Smooth muscle cell (in vitro differentiated cells): ENCODE measurements at regions not wholly inside any gene's neighbourhood (a gene's known extent, or its start where the extent isn't known, plus 50 kb on each side); places are given as distances from the start of the nearest gene placed in this dataset.

Source experiments
- DNase-seq: peaks from one replicate; lab custom pipeline; 2025; ENCODE audit not compliant: unreplicated experiment; lab: John Stamatoyannopoulos, UW
- H2AFZ ChIP-seq: fragments of 200-600 bp; sonication (generic); 2 replicates; pipeline ENCODE4 v1.6.0; 2016; ENCODE audit warnings: antibody characterized with exemption, low read depth, mild to moderate bottlenecking
- H3F3A ChIP-seq: fragments of 200-600 bp; sonication (generic); 2 replicates; pipeline ENCODE4 v1.6.0; 2017; ENCODE audit warnings: antibody characterized with exemption, low read depth
- H3K27ac ChIP-seq: fragments of 200-600 bp; sonication (generic); 2 replicates; pipeline ENCODE4 v1.5.1; 2016; ENCODE audit warnings: low read depth, mild to moderate bottlenecking
- H3K27me3 ChIP-seq: fragments of 200-600 bp; sonication (generic); 2 replicates; pipeline ENCODE4 v1.6.1; 2016; ENCODE audit warnings: low read depth, mild to moderate bottlenecking
- H3K36me3 ChIP-seq: fragments of 200-600 bp; sonication (generic); 2 replicates; pipeline ENCODE4 v1.5.1; 2016; ENCODE audit warnings: low read depth
- H3K4me1 ChIP-seq: fragments of 200-600 bp; sonication (generic); 2 replicates; pipeline ENCODE4 v1.5.1; 2016; ENCODE audit warnings: low read depth
- H3K4me2 ChIP-seq: fragments of 200-600 bp; sonication (generic); 2 replicates; pipeline ENCODE4 v1.6.0; 2016; ENCODE audit warnings: mild to moderate bottlenecking
- H3K4me3 ChIP-seq: fragments of 200-600 bp; sonication (generic); 2 replicates; pipeline ENCODE4 v1.5.1; 2016; ENCODE audit warnings: mild to moderate bottlenecking
- H3K79me2 ChIP-seq: fragments of 200-600 bp; sonication (generic); 2 replicates; pipeline ENCODE4 v1.6.0; 2016; ENCODE audit warnings: low read depth, mild to moderate bottlenecking
- H3K9ac ChIP-seq: fragments of 200-600 bp; sonication (generic); 2 replicates; pipeline ENCODE4 v1.6.0; 2016; ENCODE audit warnings: low read depth
- H3K9me3 ChIP-seq: fragments of 200-600 bp; sonication (generic); replicated peaks from 2 replicates; pipeline ENCODE4 v1.5.1; 2016; ENCODE audit warnings: low read depth
- H4K20me1 ChIP-seq: fragments of 200-600 bp; sonication (generic); 2 replicates; pipeline ENCODE4 v1.6.0; 2016; ENCODE audit warnings: low read depth
- WGBS: methylation state at CpG from one replicate; pipeline ENCODE4 v1.1.7; 2016; ENCODE audit warnings: low lambda C conversion rate; 5-methylcytosine and 5-hydroxymethylcytosine counted together
- TF ChIP-seq, protein P1 (sequence below): fragments of 200-600 bp; sonication (generic); IDR thresholded peaks from 2 replicates; pipeline ENCODE4 v1.5.1; 2017; ENCODE audit warnings: borderline replicate concordance, mild to moderate bottlenecking, antibody characterized with exemption; ENCODE audit not compliant: insufficient read depth, poor library complexity, severe bottlenecking

DNA sequence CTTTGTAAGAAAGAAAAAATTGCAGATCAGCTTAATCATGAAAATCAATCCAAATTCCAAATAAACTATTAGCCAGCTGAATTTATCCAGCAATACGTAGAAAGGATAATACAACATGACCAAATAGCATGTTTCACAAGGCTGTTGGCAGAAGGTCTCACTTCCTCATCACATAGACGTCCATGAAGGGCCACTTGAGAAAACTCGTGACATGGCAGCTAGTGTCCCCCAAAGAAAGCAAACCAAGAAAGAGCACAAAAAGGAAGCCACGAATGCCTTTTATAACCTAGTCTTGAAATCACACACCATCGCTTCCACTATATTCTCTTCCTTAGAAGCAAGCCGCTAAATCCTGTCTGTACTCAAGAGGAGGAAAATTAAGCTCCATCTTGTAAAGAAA lies 105.6 kb upstream of the NRBF2 start:
- Histone ChIP-seq H3K27me3 (no peaks in the 10 kb centered on the region), H3K4me1 (no peaks in the 10 kb centered on the region), H3K36me3 (no peaks in the 10 kb centered on the region), H3K27ac (no peak overlapping the region), H4K20me1 (no peaks in the 10 kb centered on the region), H3K9ac (no peak overlapping the region), H3K9me3 (no peaks in the 10 kb centered on the region), H3K79me2 (no peaks in the 10 kb centered on the region), H3K4me2 (no peak overlapping the region), H2AFZ (no peak overlapping the region), H3F3A (no peaks in the 10 kb centered on the region), H3K4me3 (no peak overlapping the region)
- DNase-seq = no peak
- TF ChIP-seq, protein P1, sequence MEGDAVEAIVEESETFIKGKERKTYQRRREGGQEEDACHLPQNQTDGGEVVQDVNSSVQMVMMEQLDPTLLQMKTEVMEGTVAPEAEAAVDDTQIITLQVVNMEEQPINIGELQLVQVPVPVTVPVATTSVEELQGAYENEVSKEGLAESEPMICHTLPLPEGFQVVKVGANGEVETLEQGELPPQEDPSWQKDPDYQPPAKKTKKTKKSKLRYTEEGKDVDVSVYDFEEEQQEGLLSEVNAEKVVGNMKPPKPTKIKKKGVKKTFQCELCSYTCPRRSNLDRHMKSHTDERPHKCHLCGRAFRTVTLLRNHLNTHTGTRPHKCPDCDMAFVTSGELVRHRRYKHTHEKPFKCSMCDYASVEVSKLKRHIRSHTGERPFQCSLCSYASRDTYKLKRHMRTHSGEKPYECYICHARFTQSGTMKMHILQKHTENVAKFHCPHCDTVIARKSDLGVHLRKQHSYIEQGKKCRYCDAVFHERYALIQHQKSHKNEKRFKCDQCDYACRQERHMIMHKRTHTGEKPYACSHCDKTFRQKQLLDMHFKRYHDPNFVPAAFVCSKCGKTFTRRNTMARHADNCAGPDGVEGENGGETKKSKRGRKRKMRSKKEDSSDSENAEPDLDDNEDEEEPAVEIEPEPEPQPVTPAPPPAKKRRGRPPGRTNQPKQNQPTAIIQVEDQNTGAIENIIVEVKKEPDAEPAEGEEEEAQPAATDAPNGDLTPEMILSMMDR = no peak
- 90% methylated on average over 6 of the region's 6 CpGs for WGBS

DNA sequence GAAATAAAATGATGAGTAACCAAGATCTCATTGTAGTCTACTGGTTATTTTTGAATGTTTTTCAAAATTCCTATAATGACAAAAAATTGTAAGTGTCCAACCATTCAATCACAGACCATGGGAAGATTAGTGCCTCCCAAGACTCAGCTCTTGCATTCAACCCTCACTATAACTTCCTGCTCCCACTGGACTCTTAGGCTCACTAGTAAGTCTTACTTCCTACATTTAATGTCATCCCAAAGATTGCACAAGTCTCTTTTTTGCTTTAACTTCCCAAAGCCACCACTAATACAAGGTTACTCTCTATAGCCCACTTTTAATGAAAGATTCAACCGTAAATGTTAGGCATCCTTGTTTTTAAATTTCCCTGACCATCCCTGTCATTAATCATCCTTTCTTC lies 111.9 kb upstream of the NRBF2 start:
- Histone ChIP-seq H3K79me2 (no peaks in the 10 kb centered on the region), H3K9ac (no peak overlapping the region), H3K9me3 (no peaks in the 10 kb centered on the region), H3K27ac (no peak overlapping the region), H3K36me3 (no peaks in the 10 kb centered on the region), H3K4me3 (no peak overlapping the region), H3K27me3 (no peaks in the 10 kb centered on the region), H3K4me2 (no peak overlapping the region), H3K4me1 (no peaks in the 10 kb centered on the region), H2AFZ (no peak overlapping the region), H4K20me1 (no peaks in the 10 kb centered on the region), H3F3A (no peaks in the 10 kb centered on the region)
- TF ChIP-seq, protein P1 = no peak
- no peak for DNase-seq
- 88% methylated on average over 1 of the region's 1 CpG for WGBS

DNA sequence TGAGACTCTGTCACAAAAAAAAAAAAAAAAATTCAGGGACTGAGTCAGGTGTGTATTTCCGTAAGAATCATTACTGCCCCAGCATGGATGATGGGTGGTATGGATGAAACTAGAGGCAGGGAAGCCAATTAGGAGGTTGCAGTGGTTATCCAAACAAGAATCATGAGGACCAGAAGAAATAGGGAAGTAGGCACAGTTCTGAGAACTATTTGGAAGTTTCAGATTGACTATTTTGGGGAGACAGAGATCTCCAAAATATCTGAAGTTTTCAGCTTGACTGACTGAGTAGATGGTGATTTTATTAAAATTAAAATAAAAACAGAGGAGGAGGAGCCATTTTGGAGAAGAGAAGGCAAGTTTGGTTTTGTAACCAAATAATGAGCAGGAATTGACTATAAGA lies 119.4 kb upstream of the NRBF2 start:
- H3K4me1 ChIP-seq = no peaks in the 10 kb centered on the region
- no peaks in the 10 kb centered on the region for H3K9me3 ChIP-seq
- H3K9ac ChIP-seq = no peak overlapping the region
- no peak overlapping the region for H2AFZ ChIP-seq
- TF ChIP-seq, protein P1 = no peak
- no peak for DNase-seq
- H3K79me2 ChIP-seq = no peaks in the 10 kb centered on the region
- 100% methylated on average over 1 of the region's 1 CpG for WGBS
- H3K4me2 ChIP-seq = no peak overlapping the region
- H3K36me3 ChIP-seq = no peaks in the 10 kb centered on the region
- H3K27me3 ChIP-seq = no peaks in the 10 kb centered on the region
- no peaks in the 10 kb centered on the region for H4K20me1 ChIP-seq
- H3K27ac ChIP-seq = no peak overlapping the region
- no peaks in the 10 kb centered on the region for H3F3A ChIP-seq
- no peak overlapping the region for H3K4me3 ChIP-seq

DNA sequence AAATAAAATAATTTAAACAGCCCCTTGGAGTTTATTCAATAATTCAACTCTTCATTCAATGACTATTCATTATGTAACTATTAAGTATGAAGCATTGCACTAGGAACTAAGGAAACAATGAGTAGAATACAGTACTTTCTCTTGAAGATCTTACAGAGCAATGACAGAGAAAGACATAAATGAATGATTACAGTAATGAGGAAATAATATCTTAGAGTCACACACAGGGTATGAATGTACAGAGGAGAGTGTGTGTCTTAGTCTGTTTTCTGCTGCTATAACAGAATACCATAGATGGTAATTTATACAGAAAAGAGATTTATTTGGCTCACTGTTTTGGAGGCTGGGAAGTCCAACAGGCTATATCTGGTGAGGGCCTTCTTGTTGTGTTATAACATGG lies 120.5 kb upstream of the NRBF2 start:
- Histone ChIP-seq H3K4me2 (no peak overlapping the region), H3K79me2 (no peaks in the 10 kb centered on the region), H3K9ac (no peak overlapping the region), H3K27me3 (no peaks in the 10 kb centered on the region), H3F3A (no peaks in the 10 kb centered on the region), H3K36me3 (no peaks in the 10 kb centered on the region), H3K9me3 (no peaks in the 10 kb centered on the region), H3K4me3 (no peak overlapping the region), H3K4me1 (no peaks in the 10 kb centered on the region), H2AFZ (no peak overlapping the region), H4K20me1 (no peaks in the 10 kb centered on the region), H3K27ac (no peak overlapping the region)
- no peak for DNase-seq
- TF ChIP-seq, protein P1 = no peak
